Mesendoderm (in vitro differentiated cells): ENCODE measurements at regions not wholly inside any gene's neighbourhood (a gene's known extent, or its start where the extent isn't known, plus 50 kb on each side); places are given as distances from the start of the nearest gene placed in this dataset.

Source experiments
- DNase-seq: peaks from one replicate; pipeline ENCODE4 v3.0.0; 2013
- H2AK5ac ChIP-seq: 2 replicates; pipeline ENCODE4 v1.6.1; 2013; ENCODE audit warnings: low read length, inconsistent platforms
- H2BK120ac ChIP-seq: 2 replicates; pipeline ENCODE4 v1.6.1; 2013; ENCODE audit warnings: low read depth, mild to moderate bottlenecking, low read length, moderate library complexity, mixed read lengths
- H2BK15ac ChIP-seq: replicated peaks from 2 replicates; pipeline ENCODE4 v1.6.1; 2013; ENCODE audit warnings: low read depth, mild to moderate bottlenecking, moderate library complexity
- H2BK5ac ChIP-seq: 2 replicates; pipeline ENCODE4 v1.6.1; 2013; ENCODE audit warnings: low read length, inconsistent platforms
- H3K18ac ChIP-seq: 2 replicates; pipeline ENCODE4 v1.6.1; 2013; ENCODE audit warnings: mild to moderate bottlenecking, low read length, mixed read lengths
- H3K23ac ChIP-seq: one replicate; pipeline ENCODE4 v1.6.1; 2013; ENCODE audit warnings: low read length
- H3K27ac ChIP-seq: 2 replicates; pipeline ENCODE4 v1.5.1; 2013; ENCODE audit warnings: low read depth, mild to moderate bottlenecking, inconsistent platforms, low read length, moderate library complexity
- H3K27me3 ChIP-seq: 2 replicates; pipeline ENCODE4 v1.6.1; 2013; ENCODE audit warnings: low read length, control low read depth, mild to moderate bottlenecking, inconsistent platforms; ENCODE audit not compliant: insufficient read depth, poor library complexity
- H3K36me3 ChIP-seq: 2 replicates; pipeline ENCODE4 v1.6.1; 2013; ENCODE audit warnings: low read length, inconsistent platforms; ENCODE audit not compliant: control insufficient read depth, insufficient read depth
- H3K4ac ChIP-seq: one replicate; pipeline ENCODE4 v1.6.1; 2013; ENCODE audit warnings: low read depth, mild to moderate bottlenecking, low read length, moderate library complexity
- H3K4me1 ChIP-seq: 2 replicates; pipeline ENCODE4 v1.6.1; 2013; ENCODE audit warnings: low read depth, low read length, inconsistent platforms; ENCODE audit not compliant: control insufficient read depth
- H3K4me2 ChIP-seq: 2 replicates; pipeline ENCODE4 v1.6.1; 2013; ENCODE audit warnings: low read length
- H3K4me3 ChIP-seq: 2 replicates; pipeline ENCODE4 v1.5.1; 2013; ENCODE audit warnings: mild to moderate bottlenecking, low read length
- H3K56ac ChIP-seq: one replicate; pipeline ENCODE4 v1.6.1; 2013; ENCODE audit warnings: low read length
- H3K79me1 ChIP-seq: 2 replicates; pipeline ENCODE4 v1.6.1; 2013; ENCODE audit warnings: low read length, inconsistent platforms
- H3K79me2 ChIP-seq: 2 replicates; pipeline ENCODE4 v1.6.1; 2013; ENCODE audit warnings: mild to moderate bottlenecking, low read length; ENCODE audit not compliant: control insufficient read depth, insufficient read depth
- H3K9ac ChIP-seq: 2 replicates; pipeline ENCODE4 v1.6.1; 2013; ENCODE audit warnings: low read length, inconsistent platforms
- H4K5ac ChIP-seq: one replicate; pipeline ENCODE4 v1.6.1; 2013; ENCODE audit warnings: low read length
- H4K8ac ChIP-seq: one replicate; pipeline ENCODE4 v1.6.1; 2013; ENCODE audit warnings: low read depth, mild to moderate bottlenecking, control low read depth, low read length, moderate library complexity
- WGBS: extraction: QIAGEN DNeasy Blood & Tissue Kit; methylation state at CpG from one replicate; pipeline ENCODE4 v1.1.7; 2013; ENCODE audit warnings: low lambda C conversion rate, missing lambda C conversion rate; ENCODE audit not compliant: insufficient coverage; ENCODE audit errors: extremely low coverage; 5-methylcytosine and 5-hydroxymethylcytosine counted together

GRCh38 chrX:5756616-5757015 is 472.1 kb downstream of the NLGN4X start:
- no peak overlapping the region for H4K8ac ChIP-seq
- no peak overlapping the region for H4K5ac ChIP-seq
- no peaks in the 10 kb centered on the region for H3K79me2 ChIP-seq
- H3K4ac ChIP-seq: no peak overlapping the region
- no peaks in the 10 kb centered on the region for H3K79me1 ChIP-seq
- H3K4me3 ChIP-seq: no peak overlapping the region
- no peaks in the 10 kb centered on the region for H3K4me1 ChIP-seq
- no peak overlapping the region for H2BK15ac ChIP-seq
- H2BK120ac ChIP-seq: no peak overlapping the region
- WGBS: no CpG with 5 or more reads among the region's 4 CpGs
- H3K23ac ChIP-seq: no peak overlapping the region
- H2AK5ac ChIP-seq: no peak overlapping the region
- no peak overlapping the region for H3K9ac ChIP-seq
- H3K36me3 ChIP-seq: no peaks in the 10 kb centered on the region
- no peak overlapping the region for H3K27ac ChIP-seq
- no peak overlapping the region for H2BK5ac ChIP-seq
- no peak overlapping the region for H3K56ac ChIP-seq
- no peak for DNase-seq
- no peak overlapping the region for H3K18ac ChIP-seq
- H3K4me2 ChIP-seq: no peak overlapping the region
- H3K27me3 ChIP-seq: no peaks in the 10 kb centered on the region

GRCh38 chrX:5753291-5753690 is 475.4 kb downstream of the NLGN4X start:
- no peaks in the 10 kb centered on the region for H3K36me3 ChIP-seq
- H3K23ac ChIP-seq: no peak overlapping the region
- H2AK5ac ChIP-seq: no peak overlapping the region
- H4K8ac ChIP-seq: no peak overlapping the region
- no peak overlapping the region for H3K27ac ChIP-seq
- WGBS: no CpG with 5 or more reads among the region's 4 CpGs
- no peak overlapping the region for H4K5ac ChIP-seq
- H3K18ac ChIP-seq: no peak overlapping the region
- H2BK15ac ChIP-seq: no peak overlapping the region
- H3K27me3 ChIP-seq: no peaks in the 10 kb centered on the region
- H3K4me3 ChIP-seq: no peak overlapping the region
- H3K79me2 ChIP-seq: no peaks in the 10 kb centered on the region
- no peak overlapping the region for H3K9ac ChIP-seq
- H3K4ac ChIP-seq: no peak overlapping the region
- H3K4me1 ChIP-seq: no peaks in the 10 kb centered on the region
- no peak overlapping the region for H3K56ac ChIP-seq
- no peaks in the 10 kb centered on the region for H3K79me1 ChIP-seq
- H2BK120ac ChIP-seq: no peak overlapping the region
- no peak for DNase-seq
- no peak overlapping the region for H2BK5ac ChIP-seq
- H3K4me2 ChIP-seq: no peak overlapping the region

GRCh38 chrX:5752831-5753230 is 475.8 kb downstream of the NLGN4X start:
- no peak overlapping the region for H3K4me3 ChIP-seq
- H3K9ac ChIP-seq: no peak overlapping the region
- no CpG with 5 or more reads among the region's 1 CpG for WGBS
- no peak overlapping the region for H2AK5ac ChIP-seq
- no peak overlapping the region for H2BK120ac ChIP-seq
- H3K56ac ChIP-seq: no peak overlapping the region
- no peaks in the 10 kb centered on the region for H3K36me3 ChIP-seq
- no peak overlapping the region for H2BK15ac ChIP-seq
- H3K27ac ChIP-seq: no peak overlapping the region
- no peaks in the 10 kb centered on the region for H3K27me3 ChIP-seq
- no peaks in the 10 kb centered on the region for H3K79me1 ChIP-seq
- H4K5ac ChIP-seq: no peak overlapping the region
- H3K4me2 ChIP-seq: no peak overlapping the region
- H3K23ac ChIP-seq: no peak overlapping the region
- H3K4ac ChIP-seq: no peak overlapping the region
- H3K79me2 ChIP-seq: no peaks in the 10 kb centered on the region
- H2BK5ac ChIP-seq: no peak overlapping the region
- no peaks in the 10 kb centered on the region for H3K4me1 ChIP-seq
- DNase-seq: no peak
- H4K8ac ChIP-seq: no peak overlapping the region
- H3K18ac ChIP-seq: no peak overlapping the region

- Histone ChIP-seq H3K36me3 (no peaks in the 10 kb centered on the region), H3K4me3 (no peak overlapping the region), H4K8ac (no peak overlapping the region), H3K79me1 (no peaks in the 10 kb centered on the region), H3K18ac (no peak overlapping the region), H2AK5ac (no peak overlapping the region), H2BK15ac (no peak overlapping the region), H3K79me2 (no peaks in the 10 kb centered on the region), H2BK120ac (no peak overlapping the region), H3K4me2 (no peak overlapping the region), H3K27ac (no peak overlapping the region), H2BK5ac (no peak overlapping the region), H3K4ac (no peak overlapping the region), H3K4me1 (no peaks in the 10 kb centered on the region), H3K56ac (no peak overlapping the region), H3K9ac (no peak overlapping the region), H3K27me3 (no peaks in the 10 kb centered on the region), H3K23ac (no peak overlapping the region), H4K5ac (no peak overlapping the region)
- no peak for DNase-seq
- no CpG with 5 or more reads among the region's 9 CpGs for WGBS
Observed at GRCh38 chrX:5748586-5749150, 480.0 kb downstream of the NLGN4X start.

- Histone ChIP-seq H4K5ac (no peak overlapping the region), H3K4me1 (no peaks in the 10 kb centered on the region), H3K4ac (no peak overlapping the region), H3K23ac (no peak overlapping the region), H2AK5ac (no peak overlapping the region), H3K79me2 (no peaks in the 10 kb centered on the region), H3K4me2 (no peak overlapping the region), H3K79me1 (no peaks in the 10 kb centered on the region), H3K27ac (no peak overlapping the region), H2BK15ac (no peak overlapping the region), H4K8ac (no peak overlapping the region), H3K9ac (no peak overlapping the region), H2BK5ac (no peak overlapping the region), H3K18ac (no peak overlapping the region), H3K56ac (no peak overlapping the region), H3K27me3 (no peaks in the 10 kb centered on the region), H2BK120ac (no peak overlapping the region), H3K4me3 (no peak overlapping the region), H3K36me3 (no peaks in the 10 kb centered on the region)
- no CpG with 5 or more reads among the region's 4 CpGs for WGBS
- DNase-seq: no peak
Observed at GRCh38 chrX:5746231-5746630, 482.4 kb downstream of the NLGN4X start.

GRCh38 chrX:5733501-5733900 is 495.2 kb downstream of the NLGN4X start:
- no peak overlapping the region for H4K5ac ChIP-seq
- H2BK120ac ChIP-seq: no peak overlapping the region
- no peak overlapping the region for H3K56ac ChIP-seq
- H3K27me3 ChIP-seq: no peaks in the 10 kb centered on the region
- no peak overlapping the region for H4K8ac ChIP-seq
- H3K23ac ChIP-seq: no peak overlapping the region
- no peak overlapping the region for H2BK15ac ChIP-seq
- no peaks in the 10 kb centered on the region for H3K4me1 ChIP-seq
- no peak overlapping the region for H3K4me2 ChIP-seq
- no peak overlapping the region for H3K27ac ChIP-seq
- no CpG with 5 or more reads among the region's 3 CpGs for WGBS
- H3K79me1 ChIP-seq: no peaks in the 10 kb centered on the region
- H3K4ac ChIP-seq: no peak overlapping the region
- H3K79me2 ChIP-seq: no peaks in the 10 kb centered on the region
- no peak overlapping the region for H2BK5ac ChIP-seq
- no peaks in the 10 kb centered on the region for H3K36me3 ChIP-seq
- H3K18ac ChIP-seq: no peak overlapping the region
- H3K4me3 ChIP-seq: no peak overlapping the region
- no peak overlapping the region for H3K9ac ChIP-seq
- DNase-seq: no peak
- H2AK5ac ChIP-seq: no peak overlapping the region
